CD14-positive monocyte (primary cell): ENCODE measurements at regions not wholly inside any gene's neighbourhood (a gene's known extent, or its start where the extent isn't known, plus 50 kb on each side); places are given as distances from the start of the nearest gene placed in this dataset.
"Not testable (repeated sequence)": the region's sequence is repeated elsewhere in the genome, so short reads cannot be mapped to it uniquely, and the experiment has no call there.

Experiments used
- DNase-seq, 3 donors: peaks; one replicate each; pipeline ENCODE4 v3.0.0-alpha.2; 2011 to 2022
- H2AFZ ChIP-seq: 2 replicates; pipeline ENCODE4 v1.6.0; 2012; ENCODE audit warnings: mild to moderate bottlenecking, low read depth, low read length, inconsistent platforms; ENCODE audit not compliant: insufficient read depth, poor library complexity, severe bottlenecking
- H3K27ac ChIP-seq, 2 donors: 1 replicate in 1 of 2; 2 replicates in 1 of 2; pipeline ENCODE4 v1.5.1; 2012 to 2013; ENCODE audit warnings: low read length in 2 of 2, control low read depth in 1 of 2, inconsistent platforms in 1 of 2, low read depth in 1 of 2, mild to moderate bottlenecking in 1 of 2
- H3K27me3 ChIP-seq, 2 donors: one replicate each; pipeline versions ENCODE4 v1.6.0 to v1.6.1; 2011 to 2013; ENCODE audit warnings: low read length in 2 of 2; ENCODE audit not compliant: control insufficient read depth in 2 of 2, insufficient read depth in 2 of 2
- H3K36me3 ChIP-seq, 2 donors: replicated peaks in 1 of 2; 1 replicate in 1 of 2; 2 replicates in 1 of 2; pipeline versions ENCODE4 v1.5.1 to v1.6.1; 2012 to 2013; ENCODE audit warnings: low read length in 2 of 2, control low read depth in 1 of 2, inconsistent platforms in 1 of 2, mild to moderate bottlenecking in 1 of 2; ENCODE audit not compliant: insufficient read depth in 2 of 2, control insufficient read depth in 1 of 2
- H3K4me1 ChIP-seq, 2 donors: 1 replicate in 1 of 2; 2 replicates in 1 of 2; pipeline versions ENCODE4 v1.5.1 to v1.6.1; 2012 to 2013; ENCODE audit warnings: low read length in 2 of 2, control low read depth in 1 of 2, inconsistent platforms in 1 of 2, mild to moderate bottlenecking in 1 of 2, moderate library complexity in 1 of 2; ENCODE audit not compliant: insufficient read depth in 2 of 2, control insufficient read depth in 1 of 2
- H3K4me2 ChIP-seq: replicated peaks from 2 replicates; pipeline ENCODE3; 2012; ENCODE audit warnings: low read length, moderate library complexity, mild to moderate bottlenecking; ENCODE audit not compliant: poor library complexity, severe bottlenecking; ENCODE audit errors: extremely low read depth
- H3K4me3 ChIP-seq, 3 experiments: fragments of 200-600 bp in 1 of 3; sonication (generic) in 1 of 3; replicated peaks in 1 of 3; 1 replicate in 2 of 3; 2 replicates in 1 of 3; pipeline ENCODE4 v1.5.1; 2011 to 2013; ENCODE audit warnings: low read length in 3 of 3, mild to moderate bottlenecking in 3 of 3, control low read depth in 2 of 3, low read depth in 2 of 3, inconsistent platforms in 1 of 3, moderate library complexity in 1 of 3
- H3K79me2 ChIP-seq: 2 replicates; pipeline ENCODE4 v1.6.0; 2012; ENCODE audit warnings: mild to moderate bottlenecking, control low read depth, inconsistent platforms, low read length, moderate library complexity; ENCODE audit not compliant: insufficient read depth
- H3K9ac ChIP-seq: 2 replicates; pipeline ENCODE4 v1.6.0; 2017; ENCODE audit warnings: low read length, mild to moderate bottlenecking; ENCODE audit not compliant: insufficient read depth, poor library complexity, severe bottlenecking
- H3K9me3 ChIP-seq, 2 donors: replicated peaks in 1 of 2; 1 replicate in 1 of 2; 2 replicates in 1 of 2; pipeline versions ENCODE4 v1.5.1 to v1.6.1; 2012 to 2013; ENCODE audit warnings: low read length in 2 of 2, control low read depth in 1 of 2; ENCODE audit not compliant: control insufficient read depth in 1 of 2, insufficient read depth in 1 of 2
- H4K20me1 ChIP-seq: 2 replicates; pipeline ENCODE4 v1.6.0; 2012; ENCODE audit warnings: mild to moderate bottlenecking, low read length, control low read depth, moderate library complexity; ENCODE audit not compliant: insufficient read depth
- H3K27ac Mint-ChIP-seq, 7 donors: one replicate each; pipeline ENCODE4 v1.8.0; 2020; ENCODE audit warnings: mild to moderate bottlenecking in 7 of 7, mixed read lengths in 7 of 7, moderate library complexity in 6 of 7, inconsistent platforms in 2 of 7
- H3K27me3 Mint-ChIP-seq, 3 donors: one replicate each; pipeline ENCODE4 v1.8.0; 2021 to 2022; ENCODE audit warnings: low read depth in 3 of 3, mild to moderate bottlenecking in 3 of 3, mixed read lengths in 3 of 3, moderate library complexity in 3 of 3, inconsistent platforms in 1 of 3
- H3K36me3 Mint-ChIP-seq, 2 donors: one replicate each; pipeline ENCODE4 v1.8.0; 2020; ENCODE audit warnings: mixed read lengths in 2 of 2, inconsistent platforms in 1 of 2, mild to moderate bottlenecking in 1 of 2
- H3K4me1 Mint-ChIP-seq: one replicate; pipeline ENCODE4 v1.8.0; 2020; ENCODE audit warnings: mild to moderate bottlenecking, mixed read lengths
- H3K4me3 Mint-ChIP-seq, 2 donors: one replicate each; pipeline ENCODE4 v1.8.0; 2020; ENCODE audit warnings: mild to moderate bottlenecking in 2 of 2, mixed read lengths in 2 of 2, moderate library complexity in 1 of 2
- H3K9me3 Mint-ChIP-seq, 7 donors: one replicate each; pipeline ENCODE4 v1.8.0; 2020 to 2022; ENCODE audit warnings: mixed read lengths in 7 of 7, mild to moderate bottlenecking in 6 of 7, moderate library complexity in 6 of 7, inconsistent platforms in 2 of 7
- CTCF ChIP-seq: fragments of 200-600 bp; IDR thresholded peaks from one replicate; pipeline ENCODE4 v1.8.0; 2022; ENCODE audit warnings: antibody characterized with exemption, mild to moderate bottlenecking
- WGBS: methylation state at CpG from one replicate; pipeline ENCODE4 v1.1.5; 2013; ENCODE audit warnings: missing lambda C conversion rate; ENCODE audit not compliant: insufficient coverage; 5-methylcytosine and 5-hydroxymethylcytosine counted together
- intact Hi-C, 2 donors: fragments of 100-400 bp; cut with micrococcal nuclease; formaldehyde crosslinking; loops; one replicate each; pipeline versions ENCODE4 v1.15.0 to v1.15.1; 2023

- H3K9me3 ChIP-seq = peaks cover 0 to 4% of the 10 kb centered on the region in 2 donors
Measured at GRCh38 chr6:131476362-131476761, 96.7 kb upstream of the ARG1 start.

GRCh38 chr6:131478740-131479211 lies 94.2 kb upstream of the ARG1 start:
- peaks cover 0 to 19% (median 6%) of the 10 kb centered on the region in 7 donors for H3K9me3 Mint-ChIP-seq
- H3K27ac Mint-ChIP-seq, H3K4me3 ChIP-seq, DNase-seq, H3K9ac ChIP-seq, H3K27me3 Mint-ChIP-seq, H3K27me3 ChIP-seq, intact Hi-C loops, H3K4me1 ChIP-seq, H3K27ac ChIP-seq, H3K36me3 Mint-ChIP-seq, H4K20me1 ChIP-seq, H3K4me1 Mint-ChIP-seq, H3K9me3 ChIP-seq, H3K4me2 ChIP-seq, H3K79me2 ChIP-seq, H3K4me3 Mint-ChIP-seq, H2AFZ ChIP-seq, H3K36me3 ChIP-seq: not testable (repeated sequence)
- WGBS = 60% methylated on average over 1 of the region's 6 CpGs

More at GRCh38 chr6:131476362-131476761, 96.7 kb upstream of the ARG1 start:
- DNase-seq = no peak
- WGBS = 100% methylated on average over 1 of the region's 2 CpGs
- no peak overlapping the region for H3K4me2 ChIP-seq
- Mint-ChIP-seq H3K4me3 (no peak overlapping the region), H3K27me3 (no peaks in the 10 kb centered on the region), H3K4me1 (no peaks in the 10 kb centered on the region), H3K27ac (no peak overlapping the region), H3K36me3 (no peaks in the 10 kb centered on the region), H3K9me3 (peaks cover 0 to 17% (median 5%) of the 10 kb centered on the region in 7 donors)
- H3K9ac ChIP-seq = no peak overlapping the region
- H3K27me3 ChIP-seq = no peaks in the 10 kb centered on the region
- no peaks in the 10 kb centered on the region for H3K4me1 ChIP-seq
- no peak overlapping the region for H2AFZ ChIP-seq
- no peaks in the 10 kb centered on the region for H3K36me3 ChIP-seq
- no peak for TF ChIP-seq CTCF
- no peak overlapping the region for H3K27ac ChIP-seq
- no peaks in the 10 kb centered on the region for H4K20me1 ChIP-seq
- intact Hi-C loops = no loop called here
- no peaks in the 10 kb centered on the region for H3K79me2 ChIP-seq
- H3K4me3 ChIP-seq = no peak overlapping the region
